ENCODE measurements at regions not wholly inside any gene's neighbourhood (a gene's known extent, or its start where the extent isn't known, plus 50 kb on each side); places are given as distances from the start of the nearest gene placed in this dataset.

DNA sequence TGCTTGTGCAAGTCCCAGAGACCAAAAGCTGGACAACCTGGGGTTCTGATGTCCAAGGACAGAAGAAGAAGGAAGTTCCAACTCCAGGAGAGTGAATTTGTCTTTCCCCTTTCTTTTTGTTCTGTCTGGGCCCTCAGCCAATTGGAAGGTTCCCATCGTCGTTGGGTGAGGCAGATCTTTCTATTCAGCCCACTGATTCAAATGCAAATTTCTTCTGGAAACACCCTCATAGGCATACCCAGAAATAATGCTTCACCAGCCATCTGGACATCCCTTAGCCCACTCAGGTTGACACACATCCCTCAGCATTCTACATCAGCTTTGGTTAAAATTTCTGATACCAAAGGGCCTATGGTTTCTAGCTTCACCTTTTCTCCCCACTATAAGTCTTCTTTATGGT, 156.5 kb downstream of the SP3 start:
- DNase-seq (ENCODE audit: low read depth in 2 of 3, low spot score in 2 of 3): no peak

DNA sequence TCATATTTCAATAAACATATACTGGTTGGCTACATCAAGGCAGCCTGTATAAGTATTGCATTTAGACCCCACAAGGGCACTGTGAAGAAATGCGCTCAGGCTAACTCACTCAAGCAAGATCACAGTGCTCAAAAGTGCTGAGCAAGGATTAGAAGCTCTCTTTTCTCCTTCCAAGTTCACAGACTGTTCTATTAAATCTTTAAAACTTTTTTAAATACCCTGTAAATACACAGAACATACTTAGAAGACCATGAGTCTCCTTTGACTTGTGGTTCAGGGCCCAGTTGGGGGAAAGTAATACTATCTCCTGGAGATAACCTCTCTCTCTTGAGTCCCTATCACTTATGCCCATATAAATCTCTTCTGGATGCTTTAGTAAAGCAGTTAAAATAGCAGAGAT, 152.9 kb downstream of the SP3 start:
- no peak for DNase-seq (ENCODE audit: low read depth in 2 of 3, low spot score in 2 of 3)

DNA sequence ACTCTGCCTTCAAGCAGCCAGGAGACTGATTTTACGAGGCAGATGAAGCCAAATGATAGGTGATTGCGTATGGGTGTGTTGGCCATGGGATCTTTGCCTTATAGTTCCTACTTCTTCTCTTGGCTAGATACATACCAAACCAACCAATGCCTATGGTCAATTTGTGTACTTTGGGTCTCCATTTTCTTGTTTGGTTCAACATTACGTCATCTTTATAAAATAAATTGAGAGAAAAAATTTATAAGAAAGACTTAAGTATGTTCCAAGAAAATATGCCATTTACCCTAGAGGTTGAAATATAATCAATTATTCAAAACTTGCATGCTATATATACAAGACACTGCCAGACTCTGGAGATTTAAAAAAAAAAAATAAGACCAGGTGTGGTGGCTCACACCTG, 150.9 kb downstream of the SP3 start:
- DNase-seq (ENCODE audit: low read depth in 2 of 3, low spot score in 2 of 3): no peak

DNA sequence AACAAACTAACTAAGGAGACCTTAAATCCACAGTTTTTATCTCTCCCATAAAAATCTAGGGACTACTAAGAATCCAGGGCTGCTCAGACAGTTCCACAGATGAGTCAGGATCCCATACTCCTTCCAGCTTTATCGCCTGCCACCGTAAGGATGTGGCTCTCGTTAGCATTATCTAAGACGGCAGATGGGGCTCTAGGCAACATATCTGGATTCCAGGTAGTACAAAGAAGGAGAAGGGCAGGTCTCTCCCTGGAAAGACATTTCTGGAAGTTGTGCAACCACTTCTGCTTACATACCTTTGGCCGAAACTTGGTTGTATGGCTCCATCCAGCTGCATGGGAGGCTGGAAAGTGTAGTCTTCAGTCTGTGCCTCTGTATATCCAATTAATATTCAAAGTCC, 149.4 kb downstream of the SP3 start:
- no peak for DNase-seq (ENCODE audit: low read depth in 2 of 3, low spot score in 2 of 3)

DNA sequence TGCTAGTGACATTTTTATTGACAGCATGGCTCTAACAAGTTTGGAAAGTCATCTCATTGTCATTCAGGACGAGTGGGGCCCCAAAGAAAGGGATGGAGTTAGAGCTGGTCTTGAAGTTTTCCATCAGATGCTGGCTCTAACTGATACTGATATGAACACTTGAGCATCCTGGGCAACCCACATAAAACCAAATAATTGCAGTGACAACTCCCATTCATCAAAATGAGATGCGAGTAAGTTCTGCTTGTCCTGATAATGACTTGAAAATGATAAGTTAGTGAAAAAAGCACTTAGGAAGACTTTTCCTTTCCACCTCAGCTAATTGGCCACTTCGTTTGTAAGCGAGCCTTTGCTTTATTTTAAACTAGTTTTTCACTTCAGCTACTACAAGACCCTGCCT, 147.6 kb downstream of the SP3 start:
- DNase-seq (ENCODE audit: low read depth in 2 of 3, low spot score in 2 of 3): no peak

DNA sequence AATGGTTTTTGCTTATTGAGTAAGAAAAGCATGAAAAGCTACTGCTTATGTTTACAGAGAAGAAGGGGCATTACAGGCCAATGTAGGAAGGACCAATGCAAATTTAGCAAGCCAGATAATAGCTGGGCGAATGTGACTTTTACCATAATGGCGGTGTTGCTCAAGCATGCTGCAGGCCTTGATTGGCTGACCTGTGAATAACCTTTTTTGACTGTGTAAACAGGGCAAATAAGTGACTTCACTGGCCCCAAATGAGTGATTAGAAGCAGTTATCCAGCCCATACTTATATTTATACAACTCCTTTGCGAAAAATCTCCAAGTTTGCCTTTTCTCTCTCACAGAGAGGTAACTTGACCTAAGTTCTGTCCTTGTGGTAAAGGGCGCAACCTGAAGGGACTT, 146.9 kb downstream of the SP3 start:
- DNase-seq (ENCODE audit: low read depth in 2 of 3, low spot score in 2 of 3): no peak

DNA sequence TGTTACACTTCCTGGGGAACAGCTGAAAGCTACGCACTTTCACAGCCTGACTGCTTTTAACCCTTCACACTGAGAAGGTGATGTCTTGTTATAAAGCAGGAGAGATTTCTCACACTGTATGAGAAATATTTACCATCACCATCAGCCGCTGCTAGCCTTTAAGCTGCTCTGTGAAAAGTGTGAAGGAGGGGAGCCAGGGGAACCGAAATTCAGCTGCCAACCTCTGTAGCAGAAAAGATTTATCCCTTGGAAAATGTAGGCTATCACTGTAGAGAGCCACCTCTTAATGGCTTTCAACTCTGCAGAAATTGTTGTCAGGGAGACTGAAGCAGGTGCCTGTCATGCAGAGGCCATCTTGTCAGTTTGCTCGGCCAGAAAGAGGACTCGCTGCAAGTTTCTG, 145.3 kb downstream of the SP3 start:
- no peak for DNase-seq (ENCODE audit: low read depth in 2 of 3, low spot score in 2 of 3)

DNA sequence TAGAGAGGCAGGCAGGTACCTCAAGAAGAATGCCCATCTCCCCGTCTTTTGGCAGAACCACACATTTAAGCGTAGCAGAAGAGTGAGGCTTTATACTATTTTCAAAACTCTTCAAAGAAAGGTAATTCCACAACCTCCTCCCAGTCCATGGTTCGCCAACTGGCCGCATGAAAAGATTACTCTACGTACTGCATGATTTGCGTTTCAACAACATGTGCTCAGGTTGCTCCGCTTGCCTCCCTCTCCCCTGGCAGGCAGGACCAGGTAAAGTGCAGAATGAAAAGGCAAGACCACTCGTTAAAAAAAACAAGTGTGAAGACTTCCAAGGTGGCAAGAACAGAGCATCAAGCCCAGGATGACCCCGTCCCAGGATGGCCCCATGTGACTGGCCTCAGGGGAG, 143.7 kb downstream of the SP3 start:
- no peak for DNase-seq (ENCODE audit: low read depth in 2 of 3, low spot score in 2 of 3)

DNA sequence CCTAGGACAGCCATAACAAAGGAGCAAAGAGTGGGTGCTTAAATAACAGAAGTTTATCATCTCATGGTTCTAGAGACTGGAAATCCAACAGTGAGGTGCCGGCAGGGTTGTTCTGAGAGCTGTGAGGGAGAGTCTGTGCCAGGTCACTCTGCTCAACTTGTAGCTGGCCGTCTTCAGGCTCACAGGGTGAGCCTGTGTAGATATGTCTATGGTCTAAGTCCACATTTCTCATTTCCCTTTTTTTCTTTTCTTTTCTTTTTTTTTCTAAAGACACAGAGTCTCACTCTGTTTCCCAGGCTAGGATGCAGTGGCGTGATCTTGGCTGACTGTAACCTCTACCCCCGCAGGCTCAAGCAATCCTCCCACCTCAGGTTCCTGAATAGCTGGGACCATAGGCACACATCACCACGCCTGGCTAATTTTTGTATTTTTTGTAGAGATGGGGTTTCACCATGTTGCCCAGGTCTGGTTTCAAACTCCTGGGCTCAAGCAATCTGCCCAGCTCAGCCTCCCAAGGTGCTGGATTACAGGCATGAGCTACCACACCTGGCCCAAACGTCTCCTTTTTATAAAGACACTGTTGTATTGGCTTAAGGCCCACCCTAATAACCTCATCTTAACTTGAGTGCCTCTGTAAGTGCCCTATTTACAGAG, 142.2 kb downstream of the SP3 start:
- DNase-seq (ENCODE audit: low read depth in 2 of 3, low spot score in 2 of 3): no peak

DNA sequence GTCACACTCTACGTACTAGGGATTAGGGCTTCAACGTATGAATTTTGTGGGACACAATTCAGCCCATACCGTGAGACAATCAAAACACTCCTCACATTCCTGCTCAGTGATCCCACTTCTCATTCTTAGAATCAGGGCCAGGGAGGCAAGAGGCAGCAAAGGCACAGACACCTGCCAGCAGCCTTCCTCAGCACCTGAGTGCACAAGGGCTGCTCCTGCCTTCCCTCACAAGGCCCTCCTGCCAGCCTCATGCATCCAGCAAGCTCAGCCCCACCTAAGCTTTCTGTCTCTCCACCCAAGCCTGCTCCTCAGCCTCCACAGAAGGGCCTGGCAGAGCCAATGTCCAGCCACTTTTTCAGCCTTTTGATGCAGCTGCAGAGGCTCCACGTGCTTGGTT, 141.6 kb downstream of the SP3 start:
- no peak for DNase-seq (ENCODE audit: low read depth in 2 of 3, low spot score in 2 of 3)

DNA sequence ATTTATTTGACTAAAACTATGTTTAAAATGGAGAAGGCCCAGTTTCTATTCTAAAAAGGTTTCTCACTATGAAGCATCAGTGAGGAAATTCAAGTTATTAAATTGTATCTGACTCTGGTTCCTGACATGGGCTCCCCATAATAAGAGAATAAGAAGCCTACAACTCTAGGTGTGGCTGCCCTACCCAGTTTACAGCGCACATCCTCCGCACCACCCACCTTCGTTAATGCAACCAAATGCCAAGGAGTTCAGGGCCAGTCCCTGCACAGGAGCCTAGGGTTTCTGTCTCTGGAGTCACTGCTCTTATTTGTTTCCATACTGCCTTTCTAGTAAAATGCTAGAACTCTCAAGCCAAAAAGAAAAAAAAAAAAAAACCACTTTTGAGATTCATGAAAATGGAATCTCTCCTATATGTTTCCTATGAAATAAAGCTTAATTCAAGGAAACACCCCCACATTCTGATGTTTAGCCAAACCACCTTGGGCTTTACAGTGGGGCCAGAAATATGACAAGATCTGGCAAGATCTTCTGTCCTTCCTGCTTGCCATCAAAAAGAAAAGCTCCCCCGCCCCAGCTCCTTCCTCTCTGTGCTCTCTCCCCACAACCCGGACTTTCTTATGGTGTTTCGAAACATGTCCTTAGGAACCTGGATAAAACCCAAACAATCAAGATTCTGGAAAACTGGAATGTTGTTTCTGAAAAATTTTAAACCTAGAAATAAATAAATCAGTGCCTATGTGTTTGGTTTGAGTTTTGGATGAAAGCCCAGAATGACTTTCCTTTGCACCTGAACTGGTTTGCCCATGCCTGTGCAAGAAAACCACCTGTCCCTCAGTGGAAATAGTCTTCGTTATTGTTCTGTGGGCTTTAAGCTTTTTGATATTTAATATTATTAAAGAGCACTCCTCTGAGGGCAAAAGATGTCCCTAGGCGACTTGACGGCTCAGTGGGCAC, 136.7 kb downstream of the SP3 start:
- DNase-seq (ENCODE audit: low read depth in 2 of 3, low spot score in 2 of 3): no peak

DNA sequence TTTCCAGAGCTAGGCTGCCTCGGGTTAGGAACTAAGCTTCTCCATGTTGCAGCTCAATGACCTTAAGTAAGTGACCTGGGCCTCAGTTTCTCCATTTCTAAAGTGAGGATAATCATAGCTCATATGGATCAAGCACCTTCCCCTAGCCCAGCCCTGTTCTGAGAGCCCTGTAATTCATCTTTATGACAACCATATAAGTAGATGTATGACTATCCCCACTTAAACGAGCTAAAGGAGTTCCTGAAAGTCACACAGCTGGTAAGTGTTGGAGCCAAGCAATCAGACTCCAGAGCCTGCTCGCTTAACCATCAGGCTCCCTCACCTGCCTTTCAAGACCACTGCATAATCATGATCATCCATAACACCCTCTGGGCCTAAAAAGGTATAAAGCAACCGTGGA, 135.4 kb downstream of the SP3 start:
- no peak for DNase-seq (ENCODE audit: low read depth in 2 of 3, low spot score in 2 of 3)

DNA sequence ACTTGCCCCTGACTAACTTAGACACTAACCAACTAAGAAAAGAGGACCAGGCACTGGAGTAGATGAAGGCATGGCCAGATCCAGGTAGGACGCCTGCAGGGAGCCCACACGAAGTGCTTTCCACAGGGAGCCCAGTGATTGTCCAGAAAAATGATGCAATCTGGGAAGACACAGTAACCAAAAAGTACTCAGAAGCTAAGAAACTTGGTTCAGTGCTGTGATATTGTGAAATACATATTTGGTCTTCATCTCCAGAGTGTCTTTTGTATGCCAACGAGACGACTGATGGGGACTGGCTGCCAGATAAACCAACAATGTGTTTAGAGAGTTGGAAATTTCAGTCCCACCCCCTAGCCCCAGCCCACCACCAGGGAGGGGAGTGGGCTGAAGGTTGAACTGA, 135.0 kb downstream of the SP3 start:
- DNase-seq (ENCODE audit: low read depth in 2 of 3, low spot score in 2 of 3): no peak

DNA sequence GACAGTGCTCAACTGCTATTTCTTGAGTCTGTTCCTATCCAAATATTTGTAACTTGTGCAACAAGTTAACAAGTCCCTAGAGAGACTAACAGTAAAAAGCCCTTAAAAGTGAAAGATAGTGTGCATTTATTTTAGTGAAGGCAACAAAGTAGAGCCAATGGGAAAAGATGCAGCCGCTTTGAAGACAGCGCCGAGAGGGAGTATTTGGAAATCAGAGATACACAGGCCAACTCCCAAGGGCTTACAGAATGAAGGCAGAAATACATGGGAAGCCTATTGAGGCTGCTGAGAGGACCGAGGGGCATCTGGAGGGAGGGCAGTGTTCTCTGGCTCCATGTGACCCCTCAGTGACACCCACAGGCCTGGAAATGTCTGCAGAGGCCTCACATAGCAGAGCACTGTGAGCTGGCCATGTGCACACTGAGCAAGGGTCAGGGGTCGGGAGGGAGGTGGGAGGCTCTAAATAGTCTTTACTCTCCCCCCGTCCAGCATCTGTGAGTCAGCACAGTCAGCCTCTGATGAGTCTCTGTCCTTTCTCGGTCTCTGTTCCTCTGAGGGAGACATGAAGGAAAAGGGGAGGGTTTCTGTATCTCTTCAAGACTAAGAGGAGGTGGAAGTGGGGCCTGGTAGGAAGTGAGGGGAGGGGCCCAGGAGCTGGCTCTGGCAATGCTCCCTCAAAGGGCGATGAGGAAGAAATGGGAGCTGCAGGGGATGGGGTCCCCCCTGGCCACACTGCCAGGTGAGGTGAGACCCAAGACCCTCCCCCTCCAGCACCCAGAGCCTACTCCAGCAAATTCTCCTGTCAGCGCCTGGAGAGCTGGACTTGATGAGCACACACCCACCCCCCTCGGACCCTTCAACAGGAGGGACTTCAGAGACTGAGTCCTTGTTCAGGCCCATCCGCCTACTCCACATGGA, 133.6 kb downstream of the SP3 start:
- no peak for DNase-seq (ENCODE audit: low read depth in 2 of 3, low spot score in 2 of 3)

DNA sequence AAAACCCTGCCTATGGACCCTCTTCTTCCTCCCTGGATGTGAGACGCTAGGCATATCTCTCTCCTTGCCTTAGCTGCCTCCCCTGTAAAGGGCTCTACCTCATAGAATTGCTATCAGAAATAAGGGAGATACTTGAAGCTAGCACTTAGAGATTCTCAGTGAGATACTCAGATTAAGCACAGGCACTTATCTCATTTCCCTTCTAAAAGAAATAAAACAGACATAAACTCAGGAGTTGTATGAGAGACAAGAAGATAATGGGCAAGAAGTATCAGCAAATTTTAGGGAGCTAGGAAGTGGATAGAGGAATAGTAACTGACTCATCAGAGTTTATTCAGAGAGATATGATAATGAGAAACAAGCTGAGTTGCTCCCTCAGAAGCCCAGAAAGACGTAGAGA, 131.0 kb downstream of the SP3 start:
- DNase-seq (ENCODE audit: low read depth in 2 of 3, low spot score in 2 of 3): no peak

DNA sequence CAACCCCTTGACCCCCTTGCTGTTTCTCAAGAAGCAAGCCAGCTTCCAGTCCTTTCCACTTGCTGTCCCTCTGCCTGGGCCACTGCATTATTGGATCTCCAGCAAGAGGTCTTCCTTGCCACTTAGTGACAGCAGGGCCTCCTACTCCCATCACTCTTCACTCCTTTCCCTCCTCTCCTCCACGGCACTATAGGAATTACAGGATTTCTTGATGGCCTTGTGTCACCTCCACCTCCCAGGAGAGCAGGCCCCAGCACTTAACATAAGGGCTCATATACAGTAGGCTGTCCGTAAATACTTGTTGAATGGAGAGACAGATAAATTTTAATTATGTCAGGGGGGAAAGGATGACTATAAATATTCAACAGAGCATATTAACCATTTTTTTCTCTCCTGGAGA, 129.4 kb downstream of the SP3 start:
- no peak for DNase-seq (ENCODE audit: low read depth in 2 of 3, low spot score in 2 of 3)

DNA sequence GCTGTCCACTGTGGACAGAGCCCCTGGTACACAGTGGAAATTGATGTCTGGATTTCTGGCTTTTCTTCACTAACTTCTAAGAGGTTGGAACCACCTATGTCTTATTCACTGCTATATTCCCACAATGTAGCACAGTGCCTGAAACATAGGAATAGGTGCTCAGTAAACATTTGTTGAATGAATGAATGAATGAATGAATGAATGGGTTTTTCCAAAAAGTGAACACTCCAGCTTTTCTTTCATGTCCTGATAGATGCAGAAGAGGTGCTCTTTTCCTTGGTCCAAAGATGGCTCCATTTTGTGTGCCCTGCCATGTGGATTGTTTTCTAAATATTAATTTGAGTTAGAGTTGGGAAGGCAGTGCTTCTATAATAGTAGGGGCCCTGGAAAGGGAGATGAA, 124.1 kb downstream of the SP3 start:
- no peak for DNase-seq (ENCODE audit: low read depth in 2 of 3, low spot score in 2 of 3)

DNA sequence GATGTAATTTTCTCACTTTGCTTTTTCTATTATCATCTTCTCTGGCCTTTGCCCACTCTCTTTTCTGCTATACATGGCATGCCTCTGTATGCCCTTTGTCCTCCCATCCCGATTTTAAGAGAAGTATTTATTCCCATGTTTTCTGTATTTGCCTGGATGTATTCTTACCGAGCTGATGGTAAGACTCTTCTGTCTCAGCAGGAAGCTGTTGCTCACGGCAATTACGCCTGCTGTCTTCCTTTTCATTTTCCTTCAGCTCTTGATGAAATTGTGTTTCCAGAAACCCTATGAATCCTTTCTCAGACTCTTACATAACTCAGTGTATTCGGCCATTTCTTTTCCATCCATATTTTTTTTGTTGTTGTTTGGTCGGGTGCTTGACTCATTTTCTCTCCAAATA, 121.6 kb downstream of the SP3 start:
- DNase-seq (ENCODE audit: low read depth in 2 of 3, low spot score in 2 of 3): no peak

DNA sequence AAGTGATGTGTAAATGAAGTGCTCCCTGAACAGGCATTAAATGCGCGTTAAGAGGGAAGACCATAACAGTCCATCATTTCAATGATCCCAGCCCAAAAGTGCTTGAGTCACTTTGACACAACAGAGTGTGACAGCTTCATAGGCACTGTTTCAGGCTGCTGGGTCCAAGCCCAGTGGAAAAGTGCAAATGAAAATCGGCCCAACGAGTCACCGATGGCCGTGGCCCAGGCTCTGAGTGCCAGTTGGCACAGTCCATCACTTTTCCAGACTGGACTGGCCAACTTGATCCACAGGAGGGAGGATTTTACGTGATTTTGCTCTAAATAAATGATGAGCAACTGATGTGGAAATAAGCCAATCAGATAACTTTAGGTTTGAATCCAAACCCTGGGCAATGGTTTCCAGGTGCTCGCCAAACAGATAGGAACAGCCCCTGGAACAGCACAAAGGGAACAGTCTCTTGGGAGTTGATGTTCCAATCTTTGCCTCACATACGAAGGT, 114.0 kb downstream of the SP3 start:
- no peak for DNase-seq (ENCODE audit: low read depth in 2 of 3, low spot score in 2 of 3)

DNA sequence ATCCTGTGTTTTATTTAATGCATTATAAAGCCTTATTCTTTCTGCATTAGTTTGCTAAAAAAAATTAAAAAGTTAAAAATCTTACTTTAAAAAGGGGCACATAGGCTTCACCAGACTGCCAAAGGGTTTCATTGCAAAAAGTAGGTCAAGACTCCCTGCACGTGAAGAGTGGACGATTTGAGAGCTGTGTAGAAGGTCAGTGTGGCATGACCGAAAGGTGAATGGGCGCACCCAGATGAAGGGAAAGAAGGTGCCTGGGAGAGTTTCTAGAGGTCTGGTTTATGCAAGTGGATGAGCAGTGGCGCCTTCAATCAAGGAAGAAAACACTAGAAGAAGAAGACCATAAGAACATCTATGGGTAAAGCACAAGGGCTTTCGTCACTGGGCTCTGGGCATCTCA, 111.0 kb downstream of the SP3 start:
- no peak for DNase-seq (ENCODE audit: low read depth in 2 of 3, low spot score in 2 of 3)

DNA sequence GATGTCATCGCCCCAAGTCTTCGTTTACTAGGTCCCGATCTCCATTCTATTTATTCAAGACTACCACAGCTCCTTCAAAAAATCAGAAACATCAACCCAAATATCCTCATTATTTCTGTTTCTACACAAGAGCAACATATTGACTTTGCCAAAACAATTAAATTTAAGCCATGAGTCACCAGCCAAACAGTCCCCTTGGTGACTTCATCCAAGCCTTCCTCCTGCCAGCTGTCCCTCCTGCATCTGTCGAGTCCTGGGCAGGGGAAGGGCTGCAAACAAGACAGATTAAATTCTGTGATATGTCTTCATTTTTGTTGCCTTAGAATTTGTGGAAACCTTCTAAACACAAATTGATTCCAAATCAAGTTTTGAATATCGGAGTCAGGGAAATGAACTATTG, 110.3 kb downstream of the SP3 start:
- no peak for DNase-seq (ENCODE audit: low read depth in 2 of 3, low spot score in 2 of 3)

DNA sequence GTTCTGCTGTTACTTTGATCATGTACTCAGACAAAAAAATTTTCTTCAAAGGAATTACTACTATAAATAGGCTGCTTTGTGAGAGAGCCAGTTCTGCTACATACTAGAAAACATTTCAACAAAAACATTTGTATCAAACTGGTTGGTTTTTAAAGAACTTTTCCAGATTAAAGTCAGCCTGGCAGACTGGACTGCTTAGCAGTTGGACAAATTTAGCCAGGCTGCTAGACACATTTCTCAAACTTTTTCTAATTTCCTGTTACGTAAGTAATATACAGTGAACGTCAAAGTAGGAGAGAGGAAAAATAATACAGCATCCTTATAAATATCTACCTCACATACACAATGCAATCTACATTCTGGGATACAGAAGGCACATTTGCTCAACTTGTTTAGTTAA, 109.5 kb downstream of the SP3 start:
- DNase-seq (ENCODE audit: low read depth in 2 of 3, low spot score in 2 of 3): no peak
